H7 (cell line): ENCODE measurements at regions not wholly inside any gene's neighbourhood (a gene's known extent, or its start where the extent isn't known, plus 50 kb on each side); places are given as distances from the start of the nearest gene placed in this dataset.
"Not testable (repeated sequence)": the region's sequence is repeated elsewhere in the genome, so short reads cannot be mapped to it uniquely, and the experiment has no call there.

Experiments used
- DNase-seq: peaks from one replicate; pipeline ENCODE4 v3.0.0; 2012
- H3K27me3 ChIP-seq: 2 replicates; pipeline ENCODE4 v1.6.0; 2011; ENCODE audit warnings: mild to moderate bottlenecking, low read length; ENCODE audit not compliant: control insufficient read depth, insufficient read depth
- H3K36me3 ChIP-seq: replicated peaks from 2 replicates; pipeline ENCODE4 v1.5.1; 2011; ENCODE audit warnings: low read length; ENCODE audit not compliant: control insufficient read depth, insufficient read depth
- H3K4me3 ChIP-seq: 2 replicates; pipeline ENCODE4 v1.5.1; 2011; ENCODE audit warnings: low read depth, mild to moderate bottlenecking, control low read depth, low read length, moderate library complexity; ENCODE audit not compliant: insufficient read depth

GRCh38 chrX:45800746-45801453 lies 600.2 kb upstream of the DIPK2B start:
- H3K27me3 ChIP-seq, H3K4me3 ChIP-seq, DNase-seq, H3K36me3 ChIP-seq: not testable (repeated sequence)

GRCh38 chrX:45799576-45799975 lies 598.9 kb upstream of the DIPK2B start:
- Histone ChIP-seq H3K36me3 (no peaks in the 10 kb centered on the region; the same call in 1 of the 2 replicates), H3K27me3 (no peaks in the 10 kb centered on the region), H3K4me3 (no peak overlapping the region)
- no peak for DNase-seq

- H3K27me3 ChIP-seq: no peaks in the 10 kb centered on the region
- H3K4me3 ChIP-seq: no peak overlapping the region
- DNase-seq: no peak
- H3K36me3 ChIP-seq: no peaks in the 10 kb centered on the region; the same call in none of the 2 replicates
Observed at GRCh38 chrX:45795546-45795945, 594.9 kb upstream of the DIPK2B start.

GRCh38 chrX:45794995-45795337 lies 594.3 kb upstream of the DIPK2B start:
- Histone ChIP-seq H3K4me3 (no peak overlapping the region), H3K27me3 (no peaks in the 10 kb centered on the region)
- no peak for DNase-seq

GRCh38 chrX:45794323-45794994 lies 593.8 kb upstream of the DIPK2B start:
- H3K27me3 ChIP-seq: no peaks in the 10 kb centered on the region
- DNase-seq: no peak
- H3K36me3 ChIP-seq: no peaks in the 10 kb centered on the region; the same call in none of the 2 replicates
- H3K4me3 ChIP-seq: no peak overlapping the region

More at GRCh38 chrX:45794995-45795337, 594.3 kb upstream of the DIPK2B start:
- H3K36me3 ChIP-seq: no peaks in the 10 kb centered on the region; the same call in none of the 2 replicates

- no peak overlapping the region for H3K4me3 ChIP-seq
- no peaks in the 10 kb centered on the region for H3K27me3 ChIP-seq
- no peak for DNase-seq
- H3K36me3 ChIP-seq: peaks cover 2% of the 10 kb centered on the region
Observed at GRCh38 chrX:45788941-45789348, 588.3 kb upstream of the DIPK2B start.

GRCh38 chrX:45788315-45788714 lies 587.6 kb upstream of the DIPK2B start:
- H3K4me3 ChIP-seq: no peak overlapping the region
- no peak for DNase-seq
- H3K36me3 ChIP-seq: peaks cover 2% of the 10 kb centered on the region; the same call in 1 of the 2 replicates
- H3K27me3 ChIP-seq: no peaks in the 10 kb centered on the region

- Histone ChIP-seq H3K27me3 (no peaks in the 10 kb centered on the region), H3K4me3 (no peak overlapping the region), H3K36me3 (peaks cover 2% of the 10 kb centered on the region; the same call in 1 of the 2 replicates)
- DNase-seq: no peak
Observed at GRCh38 chrX:45784590-45784989, 583.9 kb upstream of the DIPK2B start.

GRCh38 chrX:45783002-45783401 lies 582.3 kb upstream of the DIPK2B start:
- H3K36me3 ChIP-seq: peaks cover 2% of the 10 kb centered on the region; the same call in 1 of the 2 replicates
- no peak for DNase-seq

GRCh38 chrX:45781901-45782553 lies 581.4 kb upstream of the DIPK2B start:
- H3K27me3 ChIP-seq: no peaks in the 10 kb centered on the region
- H3K4me3 ChIP-seq: no peak overlapping the region
- H3K36me3 ChIP-seq: peaks cover 2% of the 10 kb centered on the region
- peak; percentile 22 for DNase-seq

More at GRCh38 chrX:45783002-45783401, 582.3 kb upstream of the DIPK2B start:
- Histone ChIP-seq H3K27me3 (no peaks in the 10 kb centered on the region), H3K4me3 (no peak overlapping the region)

GRCh38 chrX:45778616-45779015 lies 577.9 kb upstream of the DIPK2B start:
- Histone ChIP-seq H3K27me3 (no peaks in the 10 kb centered on the region), H3K36me3 (peaks cover under 1% of the 10 kb centered on the region), H3K4me3 (no peak overlapping the region)
- DNase-seq: no peak

- DNase-seq: no peak
- no peak overlapping the region for H3K4me3 ChIP-seq
- H3K36me3 ChIP-seq: peaks cover 2% of the 10 kb centered on the region
- no peaks in the 10 kb centered on the region for H3K27me3 ChIP-seq
Observed at GRCh38 chrX:45777366-45777765, 576.7 kb upstream of the DIPK2B start.

- Histone ChIP-seq H3K4me3 (no peak overlapping the region), H3K36me3 (peaks cover 2% of the 10 kb centered on the region), H3K27me3 (no peaks in the 10 kb centered on the region)
- no peak for DNase-seq
Observed at GRCh38 chrX:45775468-45775867, 574.8 kb upstream of the DIPK2B start.

- Histone ChIP-seq H3K27me3 (no peaks in the 10 kb centered on the region), H3K36me3 (peaks cover 2% of the 10 kb centered on the region), H3K4me3 (no peak overlapping the region)
- DNase-seq: no peak
Observed at GRCh38 chrX:45774961-45775360, 574.3 kb upstream of the DIPK2B start.

GRCh38 chrX:45773572-45773971 lies 572.9 kb upstream of the DIPK2B start:
- Histone ChIP-seq H3K27me3 (no peaks in the 10 kb centered on the region), H3K4me3 (no peak overlapping the region), H3K36me3 (peaks cover 2% of the 10 kb centered on the region)
- DNase-seq: no peak
